Stimulated activated CD8-positive, alpha-beta memory T cell treated with anti-CD3 and anti-CD28 coated beads, Interleukin-7, amount 100 ng/mL, for 48 hours (primary cell): ENCODE measurements at regions not wholly inside any gene's neighbourhood (a gene's known extent, or its start where the extent isn't known, plus 50 kb on each side); places are given as distances from the start of the nearest gene placed in this dataset.
"Not testable (repeated sequence)": the region's sequence is repeated elsewhere in the genome, so short reads cannot be mapped to it uniquely, and the experiment has no call there.

Experiments
- DNase-seq, 2 donors: peaks; one replicate each; pipeline ENCODE4 v3.0.0-alpha.2; 2020; ENCODE audit warnings: low read depth in 1 of 2; ENCODE audit errors: extremely low read depth in 1 of 2

GRCh38 chr2:6089474-6089873 lies 397.3 kb downstream of the SOX11 start:
- DNase-seq: no peak

- no peak for DNase-seq
Observed at GRCh38 chr2:6103372-6103771, 411.2 kb downstream of the SOX11 start.

- no peak for DNase-seq
Observed at GRCh38 chr2:6103949-6104348, 411.8 kb downstream of the SOX11 start.

- DNase-seq: no peak
Observed at GRCh38 chr2:6107290-6107689, 415.1 kb downstream of the SOX11 start.

- no peak for DNase-seq
Observed at GRCh38 chr2:6109831-6110230, 417.6 kb downstream of the SOX11 start.

GRCh38 chr2:6111781-6112261 lies 419.6 kb downstream of the SOX11 start:
- no peak for DNase-seq

DNA sequence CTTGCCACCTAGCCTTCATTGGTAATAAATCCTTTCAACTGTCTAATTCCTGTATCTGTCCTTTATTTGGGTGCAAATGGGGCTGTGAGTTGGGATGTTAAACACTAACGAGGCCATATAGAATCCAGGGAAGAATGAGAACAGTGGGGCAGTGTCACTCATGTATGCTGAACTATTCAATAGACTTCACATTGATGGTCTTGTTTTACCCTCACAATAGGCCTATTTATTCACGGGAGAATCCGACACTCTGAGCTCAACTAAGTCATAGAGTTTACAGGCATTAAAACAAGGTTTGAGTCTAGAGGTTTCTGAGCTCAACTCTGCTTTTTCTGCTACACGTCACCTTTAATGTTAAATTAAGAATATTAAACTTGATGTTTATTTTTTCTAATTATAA lies 421.6 kb downstream of the SOX11 start:
- no peak for DNase-seq

DNA sequence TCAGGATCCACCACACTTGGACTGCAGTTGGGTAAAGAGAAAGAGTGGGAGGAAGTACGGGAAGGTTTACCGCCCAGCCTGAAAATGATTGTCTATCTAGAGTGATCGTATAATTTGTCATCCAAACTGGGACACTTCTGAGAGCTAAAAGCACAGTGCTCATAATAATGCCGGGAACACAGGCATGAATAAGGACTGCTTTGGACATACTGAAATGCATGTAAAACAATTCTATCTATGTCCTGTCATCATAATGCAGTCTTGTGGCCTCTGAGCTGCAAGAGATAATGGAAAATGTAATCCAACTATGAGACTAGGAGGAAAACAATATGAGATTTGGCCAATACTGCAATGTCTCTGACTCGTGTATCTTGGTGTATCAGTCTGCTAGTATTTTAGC lies 435.5 kb downstream of the SOX11 start:
- no peak for DNase-seq

- DNase-seq: no peak
Observed at GRCh38 chr2:6139142-6139541, 447.0 kb downstream of the SOX11 start.

DNA sequence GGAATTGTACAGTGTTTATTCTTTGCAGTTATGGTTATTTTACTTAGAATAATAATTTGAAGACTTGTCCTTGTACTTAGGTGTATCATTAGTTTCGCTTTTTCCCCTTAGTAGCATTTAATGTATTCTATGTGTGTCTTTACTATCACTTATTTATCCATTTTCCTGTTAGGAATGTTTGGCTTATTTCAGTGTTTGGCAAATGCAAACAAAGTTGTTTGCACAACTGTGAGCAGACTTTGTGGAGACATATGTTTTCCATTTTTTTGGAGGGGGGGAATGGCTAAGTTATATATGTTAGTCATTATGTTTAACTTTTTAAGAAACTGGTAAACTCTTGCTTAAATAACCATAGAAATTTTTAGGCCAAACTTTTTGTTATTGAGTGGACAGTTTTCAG lies 447.7 kb downstream of the SOX11 start:
- DNase-seq: no peak

- no peak for DNase-seq
Observed at GRCh38 chr2:6140509-6140908, 448.3 kb downstream of the SOX11 start.

DNA sequence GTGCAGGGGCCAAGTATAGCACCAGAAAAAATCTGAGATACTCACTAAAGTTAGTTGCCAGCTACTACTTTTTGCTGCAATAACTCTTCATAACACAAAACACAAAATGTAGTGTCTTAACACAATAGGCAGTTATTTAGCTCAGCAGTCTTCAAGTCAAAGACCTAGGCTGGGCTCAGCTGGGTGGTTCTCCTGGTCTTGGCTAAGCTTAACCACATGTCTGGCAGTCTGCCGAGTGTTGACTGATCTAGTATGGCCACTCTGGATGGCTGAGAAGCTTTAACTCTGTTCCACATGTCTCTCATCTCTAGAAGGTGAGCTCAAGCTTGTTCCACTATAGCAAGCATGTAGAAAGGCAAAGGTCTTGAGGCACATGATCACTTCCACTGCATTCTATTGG lies 451.6 kb downstream of the SOX11 start:
- DNase-seq: no peak

DNA sequence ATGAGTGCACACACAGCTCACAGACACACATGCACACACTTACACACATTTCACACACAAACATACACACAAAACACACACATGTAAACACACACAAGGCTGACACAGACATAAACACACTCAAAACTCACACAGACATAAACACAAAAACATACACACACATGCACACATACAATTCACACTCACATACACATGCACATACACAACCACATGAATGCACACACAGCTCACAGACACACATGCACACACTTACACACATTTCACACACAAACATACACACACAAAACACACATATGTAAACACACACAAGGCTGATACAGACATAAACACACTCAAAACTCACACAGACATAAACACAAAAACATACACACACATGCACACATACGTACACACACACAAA lies 455.0 kb downstream of the SOX11 start:
- not testable (repeated sequence) for DNase-seq

DNA sequence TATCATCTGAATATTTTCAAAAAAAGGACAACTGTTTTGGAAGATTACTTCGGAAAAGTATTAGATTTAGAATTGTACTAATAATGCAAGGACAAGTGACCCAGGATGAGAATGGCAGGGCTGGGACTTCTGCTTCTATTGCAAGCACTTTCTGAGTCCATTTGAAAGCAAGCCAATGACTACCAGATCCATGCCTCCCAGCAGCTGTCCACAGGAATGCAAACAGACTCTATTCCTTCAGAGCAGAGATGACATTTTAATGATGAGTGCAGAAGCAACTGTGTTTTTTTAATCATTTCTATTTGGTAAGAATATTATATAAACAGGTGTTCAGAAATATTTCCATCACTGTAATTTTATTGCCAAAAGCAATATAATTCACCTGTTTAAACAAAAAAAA lies 456.7 kb downstream of the SOX11 start:
- DNase-seq: no peak

DNA sequence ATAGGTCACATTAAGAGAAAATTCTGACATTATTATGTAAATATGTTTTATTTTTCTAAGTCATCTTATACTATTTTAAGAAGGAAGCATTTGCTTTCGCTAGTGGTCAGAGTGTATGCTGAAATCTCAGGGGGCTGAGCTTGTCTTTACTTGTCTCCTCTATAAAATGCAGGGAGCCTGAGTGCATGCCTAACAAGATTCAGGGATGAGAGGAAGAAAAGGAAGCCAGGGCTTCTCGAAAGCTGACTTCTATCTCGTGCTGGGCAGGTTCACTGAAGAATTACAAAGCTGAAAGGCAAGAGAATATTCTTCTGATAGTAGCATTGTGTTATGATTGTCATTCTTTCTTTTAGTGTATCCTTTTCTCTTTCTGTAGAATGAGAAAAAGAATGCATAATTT lies 467.4 kb downstream of the SOX11 start:
- no peak for DNase-seq

DNA sequence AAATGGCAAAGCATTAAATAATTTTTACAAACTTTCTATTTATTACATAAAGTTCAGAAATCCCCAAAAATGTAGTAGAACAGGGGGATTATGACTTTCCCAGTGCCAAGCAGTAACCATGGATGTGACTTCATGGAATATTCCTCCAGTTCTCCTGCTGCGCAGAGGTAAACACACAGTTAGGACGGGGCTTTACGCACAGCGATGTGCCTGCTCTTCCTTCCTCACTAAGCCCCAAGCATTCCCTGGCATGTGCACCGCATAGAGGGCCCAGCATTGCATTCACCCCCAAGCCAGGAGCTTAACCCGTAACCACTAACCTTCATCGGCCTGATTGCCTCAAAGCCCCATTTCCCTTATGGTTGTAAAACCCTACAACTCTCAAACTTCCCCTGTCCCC lies 471.7 kb downstream of the SOX11 start:
- no peak for DNase-seq

- DNase-seq: no peak
Observed at GRCh38 chr2:6164986-6165747, 473.0 kb downstream of the SOX11 start.

- no peak for DNase-seq
Observed at GRCh38 chr2:6167592-6168138, 475.5 kb downstream of the SOX11 start.

- no peak for DNase-seq
Observed at GRCh38 chr2:6168485-6168884, 476.3 kb downstream of the SOX11 start.

- DNase-seq: no peak
Observed at GRCh38 chr2:6171294-6171693, 479.1 kb downstream of the SOX11 start.

- no peak for DNase-seq
Observed at GRCh38 chr2:6177811-6178210, 485.6 kb downstream of the SOX11 start.

GRCh38 chr2:6181525-6181924 lies 489.3 kb downstream of the SOX11 start:
- DNase-seq: no peak

- no peak for DNase-seq
Observed at GRCh38 chr2:6181926-6182325, 489.7 kb downstream of the SOX11 start.
